Fibroblast of peridontal ligament (primary cell): ENCODE measurements at regions not wholly inside any gene's neighbourhood (a gene's known extent, or its start where the extent isn't known, plus 50 kb on each side); places are given as distances from the start of the nearest gene placed in this dataset.
"Not testable (repeated sequence)": the region's sequence is repeated elsewhere in the genome, so short reads cannot be mapped to it uniquely, and the experiment has no call there.

ENCODE experiments used
- DNase-seq: peaks from one replicate; pipeline ENCODE4 v3.0.0-alpha.2; 2010; ENCODE audit errors: extremely low read depth

GRCh38 chr9:86614871-86615849 is 260.9 kb upstream of the TUT7 start:
- peak; percentile 72 for DNase-seq

GRCh38 chr9:86613943-86614342 is 259.7 kb upstream of the TUT7 start:
- DNase-seq = no peak

DNA sequence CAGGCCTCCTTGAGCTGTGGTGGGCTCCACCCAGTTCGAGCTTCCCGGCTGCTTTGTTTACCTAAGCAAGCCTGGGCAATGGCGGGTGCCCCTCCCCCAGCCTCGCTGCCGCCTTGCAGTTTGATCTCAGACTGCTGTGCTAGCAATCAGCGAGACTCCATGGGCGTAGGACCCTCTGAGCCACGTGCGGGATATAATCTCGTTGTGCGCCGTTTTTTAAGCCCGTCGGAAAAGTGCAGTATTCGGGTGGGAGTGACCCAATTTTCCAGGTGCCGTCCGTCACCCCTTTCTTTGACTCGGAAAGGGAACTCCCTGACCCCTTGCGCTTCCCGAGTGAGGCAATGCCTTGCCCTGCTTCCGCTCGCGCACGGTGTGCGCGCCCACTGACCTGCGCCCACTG is 257.3 kb upstream of the TUT7 start:
- DNase-seq = not testable (repeated sequence)

DNA sequence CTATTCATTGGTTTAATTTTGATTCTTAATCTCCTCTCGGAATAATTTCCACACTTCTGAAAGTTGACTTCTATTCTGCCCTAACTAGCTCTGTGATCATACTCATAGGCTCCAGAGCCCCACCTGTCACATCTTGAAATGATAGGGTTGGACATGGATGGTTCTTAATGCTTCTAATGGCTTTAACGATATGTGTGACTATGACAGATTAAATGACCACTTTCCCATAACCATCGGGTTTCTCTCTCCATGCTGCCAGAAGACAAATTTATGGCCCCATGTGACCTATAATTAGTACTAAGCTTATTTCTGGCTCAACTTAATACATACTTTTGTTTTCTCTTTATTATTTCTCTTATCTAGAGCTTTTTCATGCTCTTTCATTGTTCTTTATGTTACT is 251.1 kb upstream of the TUT7 start:
- no peak for DNase-seq

DNA sequence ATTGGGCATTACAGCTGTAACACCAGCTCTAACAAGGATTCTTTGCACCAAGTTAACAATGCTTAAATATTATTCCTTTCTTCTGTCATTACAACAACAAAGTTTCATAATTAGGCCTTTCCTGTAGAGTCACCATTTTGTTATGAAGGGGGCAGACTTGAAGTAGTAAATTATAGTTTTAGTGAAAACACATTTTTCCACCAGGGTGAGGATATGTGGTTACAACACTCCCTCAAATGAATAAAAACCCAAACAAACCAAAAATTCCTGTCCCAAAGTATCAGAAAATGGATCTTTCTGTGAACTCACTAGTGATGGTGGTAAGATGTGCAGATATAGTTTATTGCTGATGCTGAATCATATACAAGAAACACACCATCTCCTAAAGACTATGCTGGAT is 250.5 kb upstream of the TUT7 start:
- DNase-seq = peak; percentile 77

DNA sequence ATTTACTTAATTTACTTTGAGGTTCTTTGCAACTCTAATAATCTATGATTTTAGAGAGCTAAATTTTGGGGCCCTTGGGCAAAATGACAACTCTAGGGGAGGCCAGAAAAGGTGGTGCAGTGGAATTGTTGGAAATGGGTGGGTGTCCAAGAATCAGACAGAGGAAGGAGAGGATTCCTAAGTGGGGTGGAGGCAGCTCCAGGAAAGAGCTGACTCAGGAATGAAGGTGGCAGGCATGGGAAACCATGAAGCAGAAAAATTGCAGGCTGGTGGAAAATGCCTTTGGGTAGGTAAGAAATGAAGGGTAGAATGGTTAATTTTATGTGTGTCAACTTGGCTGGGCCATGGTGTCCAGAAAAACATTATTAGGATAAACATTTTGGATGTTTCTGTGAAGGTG is 248.5 kb upstream of the TUT7 start:
- no peak for DNase-seq

DNA sequence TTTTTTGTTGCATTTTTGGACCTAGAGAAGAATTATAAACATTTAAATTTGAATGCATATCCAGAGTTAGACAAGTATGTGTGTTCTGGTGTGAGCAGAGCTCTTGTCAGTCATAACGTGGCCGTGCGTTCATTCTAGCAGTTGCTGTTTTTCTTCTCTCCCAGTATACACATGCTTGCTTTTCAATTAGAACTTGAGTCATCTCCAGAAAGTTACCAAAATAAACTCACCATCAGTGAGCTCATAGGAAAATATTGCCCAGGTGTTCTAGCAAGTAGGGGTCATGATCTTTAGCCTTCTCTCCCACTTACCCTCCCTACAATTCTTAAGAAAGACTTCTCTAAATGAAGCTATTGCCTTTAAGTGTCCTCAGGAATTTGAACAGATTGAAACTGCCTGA is 247.5 kb upstream of the TUT7 start:
- no peak for DNase-seq

DNA sequence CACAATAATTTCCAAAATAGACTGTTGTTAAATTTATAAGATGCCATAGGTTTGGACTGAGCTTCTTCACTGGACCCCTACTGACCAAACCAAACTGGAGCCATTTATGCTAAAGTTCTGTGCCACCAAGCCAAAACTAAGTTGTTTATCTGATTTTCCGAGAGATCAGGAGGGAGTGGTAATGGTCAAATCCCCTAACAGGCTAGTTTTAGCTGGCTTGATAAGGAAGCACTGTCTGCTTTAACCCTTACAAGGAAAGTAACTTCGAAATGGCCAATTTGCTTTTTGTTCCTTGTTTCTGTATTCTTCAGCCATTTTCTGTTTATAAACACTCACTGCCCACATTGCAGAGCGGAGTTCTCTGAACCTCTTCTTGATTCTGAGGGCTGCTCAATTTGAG is 246.8 kb upstream of the TUT7 start:
- no peak for DNase-seq

DNA sequence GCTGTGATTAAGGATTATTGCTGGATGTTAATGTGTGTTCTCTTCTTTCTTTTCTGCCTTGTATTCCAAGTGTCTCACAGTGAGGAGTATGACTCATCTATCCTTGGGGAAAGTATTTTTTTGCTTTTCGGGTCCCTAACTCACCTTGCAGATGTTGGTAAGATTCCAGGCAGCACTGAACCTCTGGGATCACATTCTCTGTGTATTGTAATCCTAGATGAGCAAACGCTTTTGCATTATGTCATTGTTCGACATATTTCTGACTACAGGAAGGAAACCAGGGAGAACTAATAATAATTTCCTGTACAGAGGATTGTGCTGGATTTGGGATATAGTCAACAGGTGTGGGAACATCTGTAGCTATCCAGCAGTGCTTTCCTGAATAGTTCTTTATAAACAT is 246.1 kb upstream of the TUT7 start:
- peak; percentile 38 for DNase-seq

DNA sequence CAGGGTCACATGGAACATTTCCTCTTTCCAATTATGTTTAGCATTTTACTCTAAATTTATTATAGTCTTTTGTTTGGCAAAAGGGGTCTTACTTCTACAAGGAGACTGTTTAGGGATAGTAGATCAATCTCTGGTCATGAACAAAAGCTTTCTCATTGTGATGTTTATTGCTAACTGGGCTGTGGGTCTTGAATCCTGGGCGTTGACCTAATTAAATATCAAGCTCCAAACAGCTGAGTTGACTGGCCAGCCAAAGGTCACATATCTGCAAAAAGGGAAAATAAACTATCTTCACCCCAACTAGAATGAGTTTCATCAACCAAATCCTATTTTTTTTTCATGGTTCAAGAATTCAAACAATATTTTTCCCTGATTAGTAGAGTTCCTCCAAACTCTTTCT is 245.4 kb upstream of the TUT7 start:
- DNase-seq = peak; percentile 35

DNA sequence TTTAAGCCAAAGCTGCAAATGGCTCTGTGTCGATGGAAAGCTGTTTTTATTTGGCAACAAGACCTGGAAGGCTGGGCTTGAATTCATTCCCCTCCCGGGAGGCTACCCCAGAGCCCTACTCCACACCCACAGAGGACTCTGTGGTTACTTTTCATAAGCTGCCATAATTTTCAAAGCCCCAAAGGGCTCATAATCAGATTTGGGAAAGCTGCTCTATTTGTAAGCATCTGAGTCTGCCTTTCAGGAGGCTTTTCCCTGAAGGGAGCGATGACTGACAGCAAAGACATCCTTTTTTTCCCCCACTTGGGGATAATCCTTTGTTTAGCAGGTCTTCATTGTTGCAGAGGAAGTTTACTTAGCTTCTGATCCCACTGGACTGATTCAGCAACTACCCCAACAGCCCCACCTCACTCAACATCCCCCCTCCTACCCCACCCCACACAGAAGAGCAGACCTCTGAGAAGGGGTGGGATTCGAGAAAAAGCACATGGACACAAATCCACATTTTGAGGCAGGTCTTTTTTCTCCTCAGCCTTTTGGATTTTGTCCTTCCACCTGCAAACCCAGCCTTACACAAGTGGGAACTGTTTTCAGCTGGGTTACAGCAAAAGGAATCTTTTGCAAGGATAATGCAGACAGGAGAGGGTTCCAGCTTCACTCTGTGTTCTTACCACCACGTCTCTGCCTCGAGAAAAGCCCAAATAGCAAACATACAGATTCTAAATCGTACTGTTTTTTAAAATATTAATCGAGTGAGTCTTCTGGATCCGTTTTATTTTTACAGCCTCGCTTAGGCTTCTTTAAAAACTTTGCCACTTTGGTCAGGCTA is 244.4 kb upstream of the TUT7 start:
- peak; percentile 74 for DNase-seq

DNA sequence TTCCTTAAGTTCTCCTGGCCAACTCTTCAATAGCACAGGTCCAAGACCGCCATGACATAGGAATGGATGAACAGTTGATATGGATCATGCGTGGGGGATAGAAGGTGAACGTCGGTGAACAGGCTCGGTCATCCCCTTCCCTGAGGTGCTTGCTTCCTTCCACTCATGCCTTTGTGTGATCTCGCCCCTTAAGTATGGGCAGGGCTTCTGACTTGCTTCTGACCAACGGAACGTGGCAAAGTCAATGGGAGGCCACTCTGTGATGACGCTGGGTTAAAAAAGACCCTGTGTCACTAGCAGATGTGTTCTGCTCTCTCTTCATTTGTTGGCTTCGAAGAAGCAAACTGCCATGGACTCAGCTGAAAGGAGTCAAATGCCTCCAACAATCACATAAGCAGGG is 240.5 kb upstream of the TUT7 start:
- DNase-seq = no peak

- no peak for DNase-seq
These were observed 237.3 kb upstream of the TUT7 start for GRCh38 chr9:86591472-86591871.

GRCh38 chr9:86589730-86590129 is 235.5 kb upstream of the TUT7 start:
- DNase-seq = no peak

DNA sequence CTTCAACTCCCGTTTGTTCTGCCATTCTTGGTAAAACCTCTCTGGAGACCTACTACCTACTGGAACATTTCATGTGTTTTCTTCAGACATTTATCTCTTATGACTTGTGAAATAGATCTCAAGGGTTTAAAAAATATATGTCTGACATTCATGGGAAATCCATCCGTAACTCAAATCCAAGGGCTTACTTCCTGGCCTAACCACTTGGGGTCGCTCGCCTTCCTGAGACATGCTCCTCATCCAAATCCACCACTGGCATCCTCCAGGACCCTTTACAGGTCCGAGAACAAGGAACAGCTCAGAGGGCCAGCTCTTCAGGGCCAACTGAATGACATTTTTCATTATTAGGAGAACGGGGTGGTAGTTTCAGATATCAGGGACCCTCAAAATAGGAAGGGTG is 235.1 kb upstream of the TUT7 start:
- DNase-seq = no peak

DNA sequence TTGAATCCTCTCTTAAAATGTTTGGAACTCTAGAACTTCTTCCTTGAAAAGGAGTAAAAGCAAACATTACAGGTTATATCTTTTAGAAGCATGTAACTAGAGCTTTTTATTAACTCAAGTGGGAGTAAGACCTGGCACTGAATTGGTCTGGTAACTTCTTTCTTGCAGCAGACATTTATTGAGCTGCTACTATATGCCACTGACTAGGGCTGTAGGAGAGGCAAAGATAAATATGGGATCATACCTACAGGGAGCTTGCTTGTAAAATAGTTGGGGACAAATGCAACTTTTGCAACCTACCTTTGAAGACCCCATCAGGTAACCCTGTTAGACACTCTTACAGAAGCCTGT is 231.9 kb upstream of the TUT7 start:
- no peak for DNase-seq

GRCh38 chr9:86585422-86586143 is 231.4 kb upstream of the TUT7 start:
- DNase-seq = peak; percentile 35

GRCh38 chr9:86580688-86581087 is 226.5 kb upstream of the TUT7 start:
- DNase-seq = peak; percentile 62

- no peak for DNase-seq
These were observed 224.5 kb upstream of the TUT7 start for GRCh38 chr9:86578722-86579121.

- no peak for DNase-seq
These were observed 223.5 kb upstream of the TUT7 start for GRCh38 chr9:86577420-86578333.

DNA sequence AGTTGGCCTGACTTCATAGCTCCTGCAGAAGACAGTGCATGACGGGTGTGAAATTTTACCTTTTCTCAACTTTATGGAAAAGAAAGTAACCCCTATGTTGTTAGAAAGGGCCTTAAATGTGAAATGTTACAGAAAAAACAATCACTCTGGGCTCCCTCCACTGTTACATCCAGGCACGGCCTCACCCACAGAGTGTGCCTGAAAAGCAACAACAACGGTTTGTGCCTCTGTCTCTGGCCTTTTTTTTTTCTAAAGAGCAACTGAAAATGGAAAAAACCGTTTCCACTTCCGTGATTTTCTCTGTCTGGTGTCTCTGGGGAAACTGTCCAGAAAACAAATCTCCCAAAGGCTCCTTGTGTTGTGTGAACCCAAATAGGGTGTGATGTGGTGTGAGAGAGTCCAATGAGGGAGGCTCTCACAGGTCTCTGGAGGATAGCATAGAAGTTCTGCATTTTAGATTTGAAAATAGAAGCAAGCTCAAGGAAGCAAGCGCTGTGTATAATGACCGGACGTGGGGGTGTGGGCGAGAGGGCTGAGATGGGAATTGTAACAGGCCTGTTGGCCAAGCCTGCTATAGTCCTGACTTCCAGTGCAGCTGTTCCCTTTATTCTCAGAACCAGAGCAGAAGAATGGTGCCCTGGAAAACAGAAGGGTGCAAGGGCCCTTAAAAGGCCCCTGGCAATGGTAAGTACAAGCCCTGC is 221.8 kb upstream of the TUT7 start:
- DNase-seq = no peak
